ENCODE measurements at regions not wholly inside any gene's neighbourhood (a gene's known extent, or its start where the extent isn't known, plus 50 kb on each side); places are given as distances from the start of the nearest gene placed in this dataset.
"Not testable (repeated sequence)": the region's sequence is repeated elsewhere in the genome, so short reads cannot be mapped to it uniquely, and the experiment has no call there.

GRCh38 chr14:58755031-58755925 lies 117.5 kb downstream of the DACT1 start:
- no peak for DNase-seq

GRCh38 chr14:58760121-58760520 lies 122.4 kb downstream of the DACT1 start:
- no peak for DNase-seq

GRCh38 chr14:58762629-58763028 lies 124.9 kb downstream of the DACT1 start:
- no peak for DNase-seq

- no peak for DNase-seq
Measured at GRCh38 chr14:58763210-58763609, 125.4 kb downstream of the DACT1 start.

GRCh38 chr14:58765418-58765831 lies 127.7 kb downstream of the DACT1 start:
- no peak for DNase-seq

- no peak for DNase-seq
Measured at GRCh38 chr14:58765843-58766242, 128.1 kb downstream of the DACT1 start.

GRCh38 chr14:58769011-58769643 lies 131.4 kb downstream of the DACT1 start:
- no peak for DNase-seq

- no peak for DNase-seq
Measured at GRCh38 chr14:58769771-58770170, 132.0 kb downstream of the DACT1 start.

GRCh38 chr14:58770491-58770982 lies 132.8 kb downstream of the DACT1 start:
- no peak for DNase-seq

GRCh38 chr14:58771016-58771415 lies 133.3 kb downstream of the DACT1 start:
- DNase-seq: no peak

GRCh38 chr14:58772116-58772515 lies 134.4 kb downstream of the DACT1 start:
- DNase-seq: no peak

- no peak for DNase-seq
Measured at GRCh38 chr14:58772794-58773620, 135.2 kb downstream of the DACT1 start.

GRCh38 chr14:58774531-58774930 lies 136.8 kb downstream of the DACT1 start:
- DNase-seq: no peak

- DNase-seq: not testable (repeated sequence)
Measured at GRCh38 chr14:58775130-58775529, 137.4 kb downstream of the DACT1 start.

GRCh38 chr14:58776516-58776915 lies 138.8 kb downstream of the DACT1 start:
- DNase-seq: no peak

GRCh38 chr14:58777541-58777979 lies 139.8 kb downstream of the DACT1 start:
- DNase-seq: no peak

- DNase-seq: no peak
Measured at GRCh38 chr14:58778202-58778601, 140.4 kb downstream of the DACT1 start.

GRCh38 chr14:58779376-58779775 lies 141.6 kb downstream of the DACT1 start:
- no peak for DNase-seq

GRCh38 chr14:58780185-58780584 lies 142.4 kb downstream of the DACT1 start:
- no peak for DNase-seq

GRCh38 chr14:58780605-58781004 lies 142.8 kb downstream of the DACT1 start:
- DNase-seq: no peak

- no peak for DNase-seq
Measured at GRCh38 chr14:58782011-58782410, 144.2 kb downstream of the DACT1 start.

- DNase-seq: no peak
Measured at GRCh38 chr14:58783792-58784511, 146.2 kb downstream of the DACT1 start.

Data from stimulated activated CD8-positive, alpha-beta memory T cell treated with anti-CD3 and anti-CD28 coated beads, Interleukin-4, amount 100 ng/mL, for 48 hours (primary cell).